Tibial nerve (tissue), 4 donors: ENCODE measurements at regions not wholly inside any gene's neighbourhood (a gene's known extent, or its start where the extent isn't known, plus 50 kb on each side); places are given as distances from the start of the nearest gene placed in this dataset.

Experiments used
- CTCF ChIP-seq, 5 experiments: fragments of 200-600 bp in 3 of 5; fragments of 450-650 bp in 2 of 5; sonication (generic) in 3 of 5; IDR thresholded peaks; one replicate each; pipeline ENCODE4 v1.5.1; 2016 to 2019; ENCODE audit warnings: antibody characterized with exemption in 5 of 5, mild to moderate bottlenecking in 3 of 5, moderate library complexity in 2 of 5
- EP300 ChIP-seq, 2 donors: sonication (generic); formaldehyde crosslinking; IDR thresholded peaks; one replicate each; pipeline ENCODE4 v1.6.1; 2017; ENCODE audit warnings: antibody characterized with exemption in 2 of 2, mild to moderate bottlenecking in 1 of 2
- POLR2A ChIP-seq, 2 donors: fragments of 450-650 bp; IDR thresholded peaks; one replicate each; pipeline ENCODE4 v1.6.1; 2017; ENCODE audit warnings: antibody characterized with exemption in 2 of 2, mild to moderate bottlenecking in 2 of 2, moderate library complexity in 2 of 2

- no peak for TF ChIP-seq CTCF (IDR thresholded peaks at IDR 0.05)
- TF ChIP-seq EP300 (IDR thresholded peaks at IDR 0.05): no peak
- TF ChIP-seq POLR2A (IDR thresholded peaks at IDR 0.05): no peak
These were observed 133.6 kb upstream of the RAB4A start for GRCh38 chr1:229137271-229137670.
